ENCODE measurements at regions not wholly inside any gene's neighbourhood (a gene's known extent, or its start where the extent isn't known, plus 50 kb on each side); places are given as distances from the start of the nearest gene placed in this dataset.

GRCh38 chr18:66342577-66342976, 261.3 kb downstream of the CDH19 start:
- CTCF ChIA-PET (ENCODE audit: partially characterized antibody), result interaction anchor here (0.7 kb wide), 1 partner anchor 26 kb away, joined by 4 read pairs; no protein-coding TSS in a partner anchor
- no peak for FAIRE-seq
- POLR2A ChIA-PET (ENCODE audit: partially characterized antibody), result no interaction called here

More at GRCh38 chr18:66342577-66342976, 261.3 kb downstream of the CDH19 start:
- Histone ChIP-seq H4K91ac (replicated peaks; ENCODE audit: insufficient read length, low read length) (no peak overlapping the region), H3K4me1 (replicated peaks in 1 of 4; ENCODE audit: control insufficient read depth in 3 of 4, insufficient read depth in 4 of 4, low read length in 3 of 4) (no peaks in the 10 kb centered on the region), H3K79me1 (ENCODE audit: low read depth, low read length) (no peaks in the 10 kb centered on the region), H2BK12ac (ENCODE audit: low read depth, low read length) (no peak overlapping the region), H2AFZ (ENCODE audit: low read length) (no peak overlapping the region), H3K27ac (ENCODE audit: low read depth, low read length) (no peak overlapping the region), H2AK5ac (ENCODE audit: low read depth, low read length) (no peak overlapping the region), H3K27me3 (replicated peaks in 1 of 4; ENCODE audit: control insufficient read depth in 3 of 4, extremely low read depth in 1 of 4, insufficient read depth in 3 of 4, low read length in 3 of 4) (peaks cover 0 to 3% (median 0%) of the 10 kb centered on the region in 4 experiments; a peak in 1 of 7 replicates), H3K9ac (replicated peaks in 1 of 4; ENCODE audit: extremely low read depth in 1 of 4, low read depth in 3 of 4, low read length in 3 of 4) (no peak overlapping the region), H3K4me2 (ENCODE audit: insufficient read depth in 1 of 2, low read depth in 2 of 2, low read length in 2 of 2) (no peak overlapping the region), H4K5ac (ENCODE audit: insufficient read length, low read depth, low read length) (no peak overlapping the region), H3K4me3 (ENCODE audit: extremely low read depth in 1 of 4, insufficient read depth in 2 of 4, low read depth in 3 of 4, low read length in 4 of 4) (no peak overlapping the region), H3K79me2 (ENCODE audit: control insufficient read depth in 1 of 2, insufficient read depth in 2 of 2, low read length in 2 of 2) (no peaks in the 10 kb centered on the region), H4K8ac (ENCODE audit: extremely low read depth, insufficient read depth, low read length) (no peak overlapping the region), H3K14ac (ENCODE audit: insufficient read length) (no peak overlapping the region), H3K23me2 (ENCODE audit: low read depth, low read length) (no peaks in the 10 kb centered on the region), H3K9me3 (ENCODE audit: insufficient read depth in 2 of 2, low read depth in 1 of 2, low read length in 1 of 2) (no peaks in the 10 kb centered on the region), H3K18ac (ENCODE audit: extremely low read depth, low read length) (no peak overlapping the region), H4K20me1 (replicated peaks in 1 of 2; ENCODE audit: control insufficient read depth in 1 of 2, insufficient read depth in 2 of 2, low read length in 2 of 2) (no peaks in the 10 kb centered on the region), H3K4ac (replicated peaks; ENCODE audit: insufficient read length, low read depth, low read length) (no peak overlapping the region), H3K23ac (ENCODE audit: insufficient read length) (no peak overlapping the region), H2BK120ac (replicated peaks; ENCODE audit: low read depth, low read length) (no peak overlapping the region), H3K56ac (replicated peaks; ENCODE audit: insufficient read length, low read depth, low read length) (no peak overlapping the region), H2BK15ac (ENCODE audit: low read length) (no peak overlapping the region), H3K36me3 (ENCODE audit: control insufficient read depth in 2 of 4, insufficient read depth in 4 of 4, low read length in 3 of 4) (no peaks in the 10 kb centered on the region), H2BK5ac (ENCODE audit: low read depth, low read length) (no peak overlapping the region), H2BK20ac (ENCODE audit: low read length) (no peak overlapping the region)
- peak in 1 of 3 experiments; percentile 4; a peak in 1 of 4 replicates for TF ChIP-seq CTCF (IDR thresholded peaks at IDR 0.05; ENCODE audit: control extremely low read depth in 1 of 3, insufficient read depth in 1 of 3, low read depth in 1 of 3, low read length in 3 of 3)
- no peak for TF ChIP-seq KDM4A (IDR thresholded peaks at IDR 0.05; ENCODE audit: low read depth, low read length, severe bottlenecking)
- TF ChIP-seq RAD21 (IDR thresholded peaks at IDR 0.05 in 1 of 2, conservative IDR thresholded peaks at IDR 0.05 in 1 of 2; ENCODE audit: low read depth in 2 of 2, low read length in 2 of 2), result peak; percentile 24 to 27; a peak in 3 of 4 replicates
- TF ChIP-seq MAX (IDR thresholded peaks at IDR 0.05), result no peak
- DNase-seq (ENCODE audit: low read depth in 1 of 2, low spot score in 2 of 2), result no peak
